T47D (cell line): ENCODE measurements at regions not wholly inside any gene's neighbourhood (a gene's known extent, or its start where the extent isn't known, plus 50 kb on each side); places are given as distances from the start of the nearest gene placed in this dataset.

Source experiments
- DNase-seq, 2 experiments: peaks; one replicate each; pipeline versions ENCODE4 v3.0.0 to v3.0.0-alpha.2; 2011 to 2012; ENCODE audit warnings: low read depth in 1 of 2, low spot score in 1 of 2
- JUND ChIP-seq: IDR thresholded peaks from 2 replicates; pipeline ENCODE4 v1.6.1; 2012; ENCODE audit warnings: low read depth
- in situ Hi-C: cut with HindIII; loops from 2 replicates; pipeline ENCODE4 v1.10.0; 2016; ENCODE audit warnings: low sequenced_read_pairs, low pct_unique_long_range_greater_than_20kb

DNA sequence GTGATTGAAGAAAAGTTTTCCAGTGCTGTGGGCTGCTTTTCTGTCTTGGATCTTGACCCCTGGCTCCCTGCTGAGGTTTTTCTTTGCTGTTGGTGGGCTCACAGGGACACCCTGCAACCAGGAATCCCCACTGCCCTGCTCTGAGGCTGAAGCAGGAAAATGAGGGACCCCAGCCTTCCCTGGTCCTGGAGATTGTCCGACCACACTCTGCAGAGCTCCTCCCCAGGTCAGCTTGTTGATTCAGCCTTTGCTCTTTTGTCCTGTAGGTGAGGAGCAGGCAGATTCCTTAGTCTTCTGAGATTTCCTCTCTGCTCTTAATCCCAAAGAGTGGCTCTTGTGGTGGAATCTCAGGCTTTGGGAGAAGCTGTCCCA, 194.5 kb downstream of the RPLP1 start:
- in situ Hi-C loops = no loop called here
- DNase-seq = no peak
- TF ChIP-seq JUND = no peak

DNA sequence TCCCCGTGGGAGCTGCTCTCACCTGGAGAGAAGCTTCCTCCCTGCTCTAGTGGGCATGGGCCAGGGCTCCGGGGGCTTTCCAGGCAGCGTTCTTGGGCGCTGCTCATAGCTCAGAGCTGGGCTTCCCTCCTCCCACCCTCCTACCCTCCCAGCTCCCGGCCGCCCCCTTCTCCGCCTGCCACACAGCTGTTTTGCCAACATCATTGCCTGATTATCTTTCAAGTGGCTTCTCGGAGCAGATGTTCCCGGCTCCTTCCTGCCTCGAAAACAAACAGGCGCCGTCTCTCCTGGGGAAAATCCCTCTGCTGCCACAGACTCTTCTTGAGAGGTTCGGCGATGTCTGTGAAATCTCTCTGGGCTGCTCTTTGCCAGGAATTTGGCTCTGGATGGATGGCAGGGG, 195.6 kb downstream of the RPLP1 start:
- no peak for DNase-seq
- no peak for TF ChIP-seq JUND
- in situ Hi-C loops = no loop called here

DNA sequence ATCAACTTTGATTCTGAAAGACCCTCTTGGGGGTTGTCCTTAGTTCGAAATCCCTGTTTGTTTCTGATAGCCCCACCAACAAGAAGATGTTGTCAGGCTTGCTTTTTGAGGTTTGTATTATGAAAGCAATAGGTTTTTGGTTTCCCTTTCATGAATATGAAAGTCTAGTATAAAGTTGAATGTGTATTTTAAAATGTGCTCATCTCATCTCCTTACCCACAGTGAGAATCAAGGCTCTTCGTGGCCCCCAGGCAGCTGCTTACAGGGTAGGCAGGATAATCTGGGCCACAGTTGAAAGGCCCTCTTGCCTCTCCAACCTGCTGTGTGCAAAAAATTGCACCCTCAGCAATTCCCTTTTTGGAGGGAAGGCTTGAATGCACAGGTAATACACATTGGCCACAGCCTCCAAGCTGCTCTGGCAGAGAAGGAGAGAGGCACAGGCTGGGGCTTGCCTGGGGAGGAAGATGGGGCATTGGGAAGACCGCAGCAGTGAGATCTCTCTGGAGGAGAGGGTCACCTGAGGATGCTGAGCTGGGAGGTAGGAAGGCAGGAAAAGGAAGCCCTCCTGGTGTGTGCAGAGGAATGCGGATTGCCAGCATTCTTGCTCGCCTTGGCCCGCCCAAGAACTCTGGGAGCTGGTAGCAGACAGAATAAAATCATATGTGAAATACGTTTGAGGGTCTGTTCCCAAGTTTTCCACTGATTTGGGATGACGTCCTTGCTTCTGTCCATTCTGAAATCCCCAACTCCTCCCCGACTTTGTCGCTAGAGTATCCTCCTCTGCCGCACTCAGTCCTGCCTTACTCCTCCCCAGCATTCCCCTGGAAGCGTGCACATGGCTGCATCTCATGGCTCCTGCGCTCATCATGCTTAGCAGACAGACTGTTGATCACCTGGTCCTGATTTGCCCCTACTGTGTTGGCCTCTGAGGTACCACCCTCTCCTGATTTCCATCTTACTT, 196.4 kb downstream of the RPLP1 start:
- DNase-seq = peak in 1 of 2 experiments; percentile 42
- no peak for TF ChIP-seq JUND
- in situ Hi-C loops = no loop called here

DNA sequence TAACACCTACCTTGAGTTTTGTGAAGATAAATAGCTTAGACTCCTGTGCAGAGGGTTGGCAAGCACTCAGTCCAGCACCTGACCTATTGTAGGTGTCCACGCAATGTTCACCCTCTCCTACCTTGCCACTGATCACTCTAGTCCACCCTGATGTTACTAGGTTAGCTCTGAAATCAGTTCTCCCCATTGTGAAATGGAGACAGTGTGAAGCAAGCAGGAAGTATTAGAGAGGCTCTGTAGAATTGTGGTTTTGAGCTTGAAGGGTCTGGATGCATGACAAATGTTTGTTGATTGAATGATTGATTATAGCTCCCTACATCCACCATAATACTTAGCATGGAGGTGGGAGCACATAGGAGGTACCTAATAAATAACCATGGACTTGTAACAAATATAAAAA, 199.7 kb downstream of the RPLP1 start:
- no peak for DNase-seq
- TF ChIP-seq JUND = no peak
- in situ Hi-C loops = no loop called here

DNA sequence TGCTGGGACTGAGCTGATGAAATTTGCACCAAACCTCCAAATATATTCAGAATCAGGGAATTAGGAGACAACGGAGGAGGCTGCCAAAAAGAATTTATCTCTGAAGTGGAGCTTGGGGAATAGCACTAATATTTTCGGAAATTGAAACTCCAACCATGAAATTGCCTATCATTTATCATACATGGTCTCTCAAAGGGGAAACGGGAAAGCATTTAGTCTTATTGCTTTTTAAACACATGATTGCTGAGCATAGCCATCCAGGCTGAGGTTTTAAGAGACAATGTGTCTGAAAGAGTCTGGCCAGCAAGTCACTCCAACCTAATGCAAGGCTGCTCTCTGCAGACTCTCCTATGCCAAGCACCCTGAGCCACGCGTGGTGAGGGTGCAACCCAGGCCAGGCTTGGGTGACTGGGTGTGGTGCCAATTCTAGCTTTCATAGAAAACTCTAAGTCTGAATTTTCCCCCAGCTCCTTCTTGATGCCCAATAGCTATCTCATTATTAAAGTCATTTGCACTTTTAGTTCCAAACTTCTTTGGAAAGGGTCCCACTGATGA, 200.2 kb downstream of the RPLP1 start:
- in situ Hi-C loops = no loop called here
- DNase-seq = peak in 1 of 2 experiments; percentile 54
- TF ChIP-seq JUND = no peak

DNA sequence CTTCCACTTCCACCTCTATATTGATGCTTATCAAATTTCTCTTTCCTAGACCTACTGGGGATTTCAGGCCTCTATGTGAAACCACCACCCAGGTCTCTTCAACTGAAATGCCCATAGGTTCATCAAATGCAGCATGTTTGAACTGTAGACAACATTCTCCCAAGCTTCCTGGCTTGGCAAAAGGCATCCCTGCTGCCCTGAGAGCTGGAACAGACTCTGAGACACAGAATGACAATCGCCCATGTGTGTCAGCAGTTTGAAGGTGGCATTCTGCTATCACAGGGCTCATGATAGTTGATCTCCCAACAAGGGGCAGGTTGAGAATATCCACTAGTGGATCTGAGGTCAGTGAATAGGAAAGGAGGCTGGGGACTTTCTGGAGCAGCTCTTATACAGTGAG, 200.7 kb downstream of the RPLP1 start:
- in situ Hi-C loops = no loop called here

DNA sequence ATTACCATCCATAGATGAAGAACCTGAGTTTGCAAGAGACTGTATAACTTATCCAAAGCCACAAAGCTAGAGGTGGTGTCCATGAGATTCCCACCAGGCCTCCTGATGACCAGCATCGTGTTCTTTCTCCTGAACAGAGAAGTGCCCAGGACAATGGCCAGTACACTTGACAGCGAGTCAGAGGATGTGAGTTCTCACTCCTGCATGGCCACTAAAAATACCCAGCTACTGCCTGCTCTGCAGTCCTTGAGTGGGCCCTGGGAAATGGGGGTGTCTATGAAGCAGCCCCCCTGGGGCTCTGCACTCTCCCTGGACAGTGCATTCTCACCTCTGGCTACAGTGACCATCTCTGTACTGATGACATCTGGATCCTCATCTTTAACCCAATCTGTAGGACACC, 201.2 kb downstream of the RPLP1 start:
- no peak for DNase-seq
- in situ Hi-C loops = no loop called here
- TF ChIP-seq JUND = no peak

More for the DNA sequence above, 200.7 kb downstream of the RPLP1 start:
- no peak for TF ChIP-seq JUND
- no peak for DNase-seq

DNA sequence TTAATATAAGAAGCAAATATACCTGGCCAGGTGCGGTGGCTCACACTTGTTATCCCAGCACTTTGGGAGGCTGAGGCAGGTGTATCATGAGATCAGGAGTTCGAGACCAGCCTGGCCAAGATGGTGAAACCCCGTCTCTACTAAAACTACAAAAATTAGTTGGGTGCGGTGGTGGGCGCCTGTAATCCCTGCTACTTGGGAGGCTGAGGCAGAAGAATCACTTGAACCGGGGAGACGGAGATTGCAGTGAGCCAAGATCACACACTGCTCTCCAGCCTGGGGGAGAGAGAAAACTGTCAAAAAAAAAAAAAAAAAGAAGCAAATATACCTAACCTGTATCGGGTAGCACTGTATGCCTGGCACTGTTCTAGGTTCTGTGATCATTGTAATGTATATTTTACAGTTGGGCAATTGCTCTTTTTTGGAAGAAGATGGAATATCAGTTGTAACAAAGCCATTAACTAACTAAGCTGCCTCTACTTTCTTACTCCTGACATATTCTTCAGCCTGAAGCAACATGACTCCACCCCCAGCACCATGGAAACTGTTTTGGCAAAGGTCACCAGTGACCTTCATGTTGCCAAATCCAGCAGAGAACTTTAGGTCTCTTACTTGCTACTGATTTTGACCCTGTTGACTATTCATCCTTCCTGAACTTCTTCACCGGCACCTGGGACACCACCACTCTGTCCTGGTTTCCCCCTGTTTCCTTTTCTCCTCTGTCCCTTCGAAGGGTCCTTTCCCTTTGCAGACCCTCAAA, 203.8 kb downstream of the RPLP1 start:
- in situ Hi-C loops = no loop called here
- DNase-seq = no peak
- no peak for TF ChIP-seq JUND

DNA sequence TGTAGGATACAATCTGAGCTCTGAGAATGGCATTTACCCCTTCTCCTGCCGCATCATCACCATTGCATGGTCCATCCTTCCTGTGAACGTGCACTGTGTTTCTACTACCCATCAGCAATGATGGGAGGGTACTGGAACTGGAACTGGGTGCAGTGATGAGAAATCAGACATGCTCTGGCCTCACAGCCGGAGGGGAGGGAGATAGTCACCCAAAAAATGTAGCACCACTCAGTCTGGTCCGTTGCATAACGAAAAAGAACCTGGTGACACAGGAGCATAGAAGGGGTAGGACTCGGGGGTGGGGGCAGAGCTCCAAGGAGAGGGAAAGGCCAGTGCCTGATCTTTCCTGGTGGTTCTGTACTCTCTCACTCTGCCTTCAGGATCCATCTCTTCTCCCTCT, 205.0 kb downstream of the RPLP1 start:
- no peak for DNase-seq
- in situ Hi-C loops = no loop called here
- no peak for TF ChIP-seq JUND

DNA sequence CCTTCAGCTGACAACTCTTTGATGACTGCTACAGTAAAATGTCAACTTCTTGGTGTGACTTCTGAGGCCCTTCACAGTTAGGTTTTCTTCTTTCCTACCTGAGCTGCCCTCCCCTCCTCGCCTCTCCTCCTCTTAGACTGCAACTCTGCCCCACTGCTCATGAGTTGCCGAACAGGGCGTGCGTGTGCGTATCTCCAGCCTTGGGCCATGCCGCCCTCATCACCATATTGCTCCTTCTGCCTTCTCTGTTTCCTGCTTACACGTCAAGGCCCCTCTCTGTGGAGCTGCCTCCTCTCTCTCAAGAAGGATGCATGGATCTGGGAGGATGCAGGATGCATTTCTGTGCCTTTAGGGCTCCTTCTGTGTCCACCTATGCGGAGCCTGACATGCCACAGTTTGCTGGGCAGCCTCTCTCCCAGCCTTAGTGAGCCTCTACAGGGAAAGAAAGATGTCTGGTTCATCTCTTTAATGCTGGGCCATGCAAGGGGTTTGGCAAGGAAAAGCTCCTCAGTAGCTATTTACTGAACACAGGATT, 205.9 kb downstream of the RPLP1 start:
- in situ Hi-C loops = no loop called here
- DNase-seq = no peak
- TF ChIP-seq JUND = no peak

DNA sequence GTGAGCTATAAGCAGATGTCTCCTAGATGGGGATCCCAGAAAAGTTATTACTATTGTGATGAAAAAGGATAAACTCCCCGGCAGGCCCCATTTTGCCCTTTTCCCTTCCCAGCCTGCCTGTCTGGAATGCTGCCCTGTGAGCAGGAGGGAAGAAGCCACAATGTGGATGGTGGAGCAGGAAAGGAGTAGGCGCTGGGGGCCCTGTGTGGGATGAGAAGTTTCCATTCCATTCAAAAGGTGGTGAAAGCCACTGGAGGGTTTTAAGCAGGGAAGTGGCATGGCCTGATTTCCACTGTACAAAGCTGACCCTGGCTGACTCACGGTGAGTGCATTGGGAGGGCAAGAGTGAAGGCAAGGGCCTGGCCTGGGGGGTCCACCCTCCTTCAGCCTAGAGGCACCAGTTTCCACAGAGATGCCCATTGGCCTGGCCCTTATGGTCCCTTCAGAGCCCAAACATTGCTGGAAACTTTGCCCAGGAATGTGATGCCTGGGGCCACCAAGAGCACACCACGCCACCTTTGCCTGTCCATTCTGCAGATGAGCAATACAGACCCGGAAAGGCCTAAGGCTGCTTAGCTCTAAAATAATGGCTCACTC, 206.9 kb downstream of the RPLP1 start:
- no peak for TF ChIP-seq JUND
- in situ Hi-C loops = no loop called here
- no peak for DNase-seq

DNA sequence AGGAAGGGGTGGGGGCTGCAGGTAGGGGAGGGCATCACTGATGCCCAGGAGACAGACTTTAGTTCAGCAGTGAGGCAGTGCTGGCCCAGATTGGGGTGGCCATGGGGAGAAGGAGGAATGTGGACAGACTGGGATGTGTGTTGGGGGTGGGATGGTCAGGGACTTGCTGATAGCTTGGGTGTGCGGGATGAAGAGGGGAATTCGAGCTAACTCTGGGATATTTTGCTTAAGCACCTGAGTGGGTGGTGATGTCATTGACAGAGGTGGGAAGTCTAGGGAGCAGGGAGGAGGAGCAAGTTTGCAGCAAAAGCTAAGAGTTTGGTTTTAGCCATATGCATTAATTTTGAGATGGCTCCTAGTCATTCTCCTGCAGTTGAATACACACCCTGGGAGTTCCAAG, 207.5 kb downstream of the RPLP1 start:
- no peak for TF ChIP-seq JUND
- in situ Hi-C loops = no loop called here
- DNase-seq = no peak
